Panc1 (cell line): ENCODE measurements at regions not wholly inside any gene's neighbourhood (a gene's known extent, or its start where the extent isn't known, plus 50 kb on each side); places are given as distances from the start of the nearest gene placed in this dataset.

ENCODE experiments used
- POLR2AphosphoS5 ChIP-seq: IDR thresholded peaks from 2 replicates; pipeline ENCODE4 v1.6.1; 2012; ENCODE audit warnings: mild to moderate bottlenecking, low read depth, low read length, moderate library complexity
- TF ChIP-seq, protein P1 (sequence below): fragments of 450-650 bp; IDR thresholded peaks from 2 replicates; pipeline ENCODE4 v1.5.1; 2017; ENCODE audit warnings: mild to moderate bottlenecking
- TF ChIP-seq, protein P2 (sequence below), 2 experiments: IDR thresholded peaks; 2 replicates each; pipeline ENCODE4 v1.6.1; 2011 to 2012; ENCODE audit warnings: low read depth in 2 of 2, control low read depth in 1 of 2, low read length in 1 of 2, mild to moderate bottlenecking in 1 of 2, moderate library complexity in 1 of 2; ENCODE audit not compliant: insufficient read depth in 1 of 2

DNA sequence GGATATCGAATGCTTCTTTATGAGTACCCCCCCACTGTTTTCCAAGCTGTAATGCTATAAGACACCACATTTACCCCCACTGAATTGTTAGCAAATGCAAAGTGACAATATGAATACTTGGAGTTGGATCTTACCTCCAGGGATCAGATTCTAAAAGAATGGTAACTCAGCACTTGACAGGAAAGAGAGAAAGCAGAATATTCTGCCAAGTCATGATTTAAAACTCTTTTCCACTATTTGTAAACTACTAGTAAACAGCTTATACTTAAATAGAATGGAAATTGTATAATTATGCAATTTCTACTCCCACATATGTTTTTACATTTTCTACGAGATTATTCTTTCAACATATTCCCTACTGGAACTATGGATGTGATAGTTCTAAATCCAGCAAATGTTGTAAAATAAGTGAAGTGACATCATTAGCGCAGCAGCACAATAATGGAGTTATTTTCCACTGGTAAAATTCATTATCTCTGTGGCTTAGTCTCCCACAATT is 56.0 kb upstream of the TFEC start:
- TF ChIP-seq, protein P1, sequence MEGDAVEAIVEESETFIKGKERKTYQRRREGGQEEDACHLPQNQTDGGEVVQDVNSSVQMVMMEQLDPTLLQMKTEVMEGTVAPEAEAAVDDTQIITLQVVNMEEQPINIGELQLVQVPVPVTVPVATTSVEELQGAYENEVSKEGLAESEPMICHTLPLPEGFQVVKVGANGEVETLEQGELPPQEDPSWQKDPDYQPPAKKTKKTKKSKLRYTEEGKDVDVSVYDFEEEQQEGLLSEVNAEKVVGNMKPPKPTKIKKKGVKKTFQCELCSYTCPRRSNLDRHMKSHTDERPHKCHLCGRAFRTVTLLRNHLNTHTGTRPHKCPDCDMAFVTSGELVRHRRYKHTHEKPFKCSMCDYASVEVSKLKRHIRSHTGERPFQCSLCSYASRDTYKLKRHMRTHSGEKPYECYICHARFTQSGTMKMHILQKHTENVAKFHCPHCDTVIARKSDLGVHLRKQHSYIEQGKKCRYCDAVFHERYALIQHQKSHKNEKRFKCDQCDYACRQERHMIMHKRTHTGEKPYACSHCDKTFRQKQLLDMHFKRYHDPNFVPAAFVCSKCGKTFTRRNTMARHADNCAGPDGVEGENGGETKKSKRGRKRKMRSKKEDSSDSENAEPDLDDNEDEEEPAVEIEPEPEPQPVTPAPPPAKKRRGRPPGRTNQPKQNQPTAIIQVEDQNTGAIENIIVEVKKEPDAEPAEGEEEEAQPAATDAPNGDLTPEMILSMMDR = no peak
- no peak for TF ChIP-seq POLR2AphosphoS5
- TF ChIP-seq, protein P2, sequence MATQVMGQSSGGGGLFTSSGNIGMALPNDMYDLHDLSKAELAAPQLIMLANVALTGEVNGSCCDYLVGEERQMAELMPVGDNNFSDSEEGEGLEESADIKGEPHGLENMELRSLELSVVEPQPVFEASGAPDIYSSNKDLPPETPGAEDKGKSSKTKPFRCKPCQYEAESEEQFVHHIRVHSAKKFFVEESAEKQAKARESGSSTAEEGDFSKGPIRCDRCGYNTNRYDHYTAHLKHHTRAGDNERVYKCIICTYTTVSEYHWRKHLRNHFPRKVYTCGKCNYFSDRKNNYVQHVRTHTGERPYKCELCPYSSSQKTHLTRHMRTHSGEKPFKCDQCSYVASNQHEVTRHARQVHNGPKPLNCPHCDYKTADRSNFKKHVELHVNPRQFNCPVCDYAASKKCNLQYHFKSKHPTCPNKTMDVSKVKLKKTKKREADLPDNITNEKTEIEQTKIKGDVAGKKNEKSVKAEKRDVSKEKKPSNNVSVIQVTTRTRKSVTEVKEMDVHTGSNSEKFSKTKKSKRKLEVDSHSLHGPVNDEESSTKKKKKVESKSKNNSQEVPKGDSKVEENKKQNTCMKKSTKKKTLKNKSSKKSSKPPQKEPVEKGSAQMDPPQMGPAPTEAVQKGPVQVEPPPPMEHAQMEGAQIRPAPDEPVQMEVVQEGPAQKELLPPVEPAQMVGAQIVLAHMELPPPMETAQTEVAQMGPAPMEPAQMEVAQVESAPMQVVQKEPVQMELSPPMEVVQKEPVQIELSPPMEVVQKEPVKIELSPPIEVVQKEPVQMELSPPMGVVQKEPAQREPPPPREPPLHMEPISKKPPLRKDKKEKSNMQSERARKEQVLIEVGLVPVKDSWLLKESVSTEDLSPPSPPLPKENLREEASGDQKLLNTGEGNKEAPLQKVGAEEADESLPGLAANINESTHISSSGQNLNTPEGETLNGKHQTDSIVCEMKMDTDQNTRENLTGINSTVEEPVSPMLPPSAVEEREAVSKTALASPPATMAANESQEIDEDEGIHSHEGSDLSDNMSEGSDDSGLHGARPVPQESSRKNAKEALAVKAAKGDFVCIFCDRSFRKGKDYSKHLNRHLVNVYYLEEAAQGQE (IDR thresholded peaks at IDR 0.05; ENCODE audit: insufficient read depth in 1 of 2, low read depth in 2 of 2, low read length in 1 of 2) = no peak
